ENCODE measurements at regions not wholly inside any gene's neighbourhood (a gene's known extent, or its start where the extent isn't known, plus 50 kb on each side); places are given as distances from the start of the nearest gene placed in this dataset.

- no peak for DNase-seq (ENCODE audit: low spot score in 2 of 2)
- H3K27me3 ChIP-seq = no peaks in the 10 kb centered on the region
- H3K36me3 ChIP-seq = no peaks in the 10 kb centered on the region
- H3K4me3 ChIP-seq = no peak overlapping the region
- TF ChIP-seq POLR2A (IDR thresholded peaks at IDR 0.05) (no peak), CTCF (IDR thresholded peaks at IDR 0.05) (no peak), POLR2AphosphoS5 (IDR thresholded peaks at IDR 0.05) (no peak), EP300 (IDR thresholded peaks at IDR 0.05) (no peak)
- H3K9me3 ChIP-seq = no peaks in the 10 kb centered on the region
- no peak overlapping the region for H3K27ac ChIP-seq
- no peaks in the 10 kb centered on the region for H3K4me1 ChIP-seq
Observed at GRCh38 chr12:73383584-73384222, 1111.5 kb downstream of the TRHDE start.

- H3K4me1 ChIP-seq = no peaks in the 10 kb centered on the region
- DNase-seq (ENCODE audit: low spot score in 2 of 2) = no peak
- H3K27me3 ChIP-seq = no peaks in the 10 kb centered on the region
- H3K9me3 ChIP-seq = no peaks in the 10 kb centered on the region
- WGBS = 100% methylated on average over 1 of the region's 1 CpG
- H3K27ac ChIP-seq = no peak overlapping the region
- TF ChIP-seq EP300 (IDR thresholded peaks at IDR 0.05) = no peak
- TF ChIP-seq POLR2AphosphoS5 (IDR thresholded peaks at IDR 0.05) = no peak
- TF ChIP-seq CTCF (IDR thresholded peaks at IDR 0.05) = no peak
- TF ChIP-seq POLR2A (IDR thresholded peaks at IDR 0.05) = no peak
- H3K4me3 ChIP-seq = no peak overlapping the region
- no peaks in the 10 kb centered on the region for H3K36me3 ChIP-seq
Observed at GRCh38 chr12:73384592-73384991, 1112.4 kb downstream of the TRHDE start.

- TF ChIP-seq POLR2A (IDR thresholded peaks at IDR 0.05) = no peak
- TF ChIP-seq EP300 (IDR thresholded peaks at IDR 0.05) = no peak
- no peak for TF ChIP-seq CTCF (IDR thresholded peaks at IDR 0.05)
- no peak for TF ChIP-seq POLR2AphosphoS5 (IDR thresholded peaks at IDR 0.05)
- Histone ChIP-seq H3K36me3 (no peaks in the 10 kb centered on the region), H3K27ac (no peak overlapping the region), H3K4me3 (no peak overlapping the region), H3K27me3 (no peaks in the 10 kb centered on the region), H3K9me3 (peaks cover 6% of the 10 kb centered on the region), H3K4me1 (no peaks in the 10 kb centered on the region)
- 82% methylated on average over 2 of the region's 2 CpGs for WGBS
- no peak for DNase-seq (ENCODE audit: low spot score in 2 of 2)
Observed at GRCh38 chr12:73390261-73390660, 1118.1 kb downstream of the TRHDE start.

DNA sequence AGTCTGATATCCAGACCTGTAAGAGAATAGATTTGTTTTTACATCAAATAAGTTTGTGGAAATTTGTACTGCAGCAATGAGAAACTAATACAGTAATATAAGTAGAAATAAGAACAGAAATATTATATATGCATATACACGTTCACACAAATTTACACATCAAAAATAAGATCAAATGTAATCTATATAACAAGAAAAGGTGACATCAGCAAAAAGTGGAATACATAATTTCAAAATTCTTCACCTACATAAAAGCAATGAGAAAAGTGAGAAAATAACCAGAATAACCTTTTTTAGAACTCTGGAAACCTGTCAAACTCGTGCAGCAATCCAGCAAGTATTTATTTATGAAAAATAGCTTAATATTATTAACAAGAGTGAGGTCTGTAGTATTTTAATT is 1124.6 kb upstream of the ATXN7L3B start:
- TF ChIP-seq POLR2AphosphoS5 (IDR thresholded peaks at IDR 0.05) (no peak), EP300 (IDR thresholded peaks at IDR 0.05) (no peak), CTCF (IDR thresholded peaks at IDR 0.05) (no peak), POLR2A (IDR thresholded peaks at IDR 0.05) (no peak)
- no peaks in the 10 kb centered on the region for H3K27me3 ChIP-seq
- no peak for DNase-seq (ENCODE audit: low spot score in 2 of 2)
- H3K4me3 ChIP-seq = no peak overlapping the region
- WGBS = 82% methylated on average over 2 of the region's 2 CpGs
- H3K4me1 ChIP-seq = no peaks in the 10 kb centered on the region
- H3K36me3 ChIP-seq = no peaks in the 10 kb centered on the region
- H3K9me3 ChIP-seq = peaks cover 18% of the 10 kb centered on the region
- no peak overlapping the region for H3K27ac ChIP-seq

GRCh38 chr12:73413974-73414373 is 1123.7 kb upstream of the ATXN7L3B start:
- Histone ChIP-seq H3K36me3 (no peaks in the 10 kb centered on the region), H3K27me3 (no peaks in the 10 kb centered on the region), H3K4me1 (no peaks in the 10 kb centered on the region), H3K4me3 (no peak overlapping the region), H3K9me3 (peaks cover 18% of the 10 kb centered on the region), H3K27ac (no peak overlapping the region)
- no peak for DNase-seq (ENCODE audit: low spot score in 2 of 2)
- WGBS = 38% methylated on average over 1 of the region's 1 CpG
- TF ChIP-seq EP300 (IDR thresholded peaks at IDR 0.05) = no peak
- no peak for TF ChIP-seq CTCF (IDR thresholded peaks at IDR 0.05)
- TF ChIP-seq POLR2A (IDR thresholded peaks at IDR 0.05) = no peak
- no peak for TF ChIP-seq POLR2AphosphoS5 (IDR thresholded peaks at IDR 0.05)

Data from suprapubic skin (tissue), 4 donors.